SK-N-SH (cell line): ENCODE measurements at regions not wholly inside any gene's neighbourhood (a gene's known extent, or its start where the extent isn't known, plus 50 kb on each side); places are given as distances from the start of the nearest gene placed in this dataset.

Source experiments
- CHD2 ChIP-seq: fragments of 150-350 bp; IDR thresholded peaks from 2 replicates; pipeline ENCODE4 v1.6.1; 2018; ENCODE audit warnings: low read length; ENCODE audit not compliant: partially characterized antibody
- EP300 ChIP-seq, 2 experiments: IDR thresholded peaks; 2 replicates each; pipeline versions ENCODE4 v1.4.0 to v1.6.1; 2012; ENCODE audit warnings: borderline replicate concordance in 1 of 2, low read depth in 1 of 2, low read length in 1 of 2
- MAX ChIP-seq: IDR thresholded peaks from 2 replicates; pipeline ENCODE4 v1.4.0; 2012; ENCODE audit warnings: low read depth
- NFIC ChIP-seq: IDR thresholded peaks from 2 replicates; pipeline ENCODE4 v1.4.0; 2012; ENCODE audit warnings: borderline replicate concordance
- TF ChIP-seq, protein P1 (sequence below): fragments of 200-600 bp; sonication (generic); IDR thresholded peaks from 2 replicates; pipeline ENCODE4 v1.6.1; 2017; ENCODE audit warnings: antibody characterized with exemption, mild to moderate bottlenecking, moderate library complexity

DNA sequence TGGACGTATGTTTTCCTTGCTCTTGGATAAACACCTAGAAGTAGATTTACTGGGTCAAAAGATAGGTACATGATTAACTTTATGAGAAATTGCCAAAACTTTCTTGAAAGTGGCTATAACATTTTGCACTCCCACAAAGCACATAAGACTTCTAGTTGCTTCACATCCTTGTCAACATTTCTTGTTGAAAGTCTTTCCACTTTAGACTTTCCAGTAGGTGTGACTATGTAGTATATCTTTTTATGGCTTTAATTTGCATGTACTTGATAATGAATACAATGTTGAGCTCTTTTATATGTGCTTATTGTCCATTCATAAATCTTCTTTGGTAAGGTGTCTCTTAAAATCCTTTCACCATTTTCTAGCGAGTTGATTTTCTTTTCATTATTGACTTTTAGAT is 241.2 kb upstream of the RPL38 start:
- no peak for TF ChIP-seq NFIC
- TF ChIP-seq, protein P1, sequence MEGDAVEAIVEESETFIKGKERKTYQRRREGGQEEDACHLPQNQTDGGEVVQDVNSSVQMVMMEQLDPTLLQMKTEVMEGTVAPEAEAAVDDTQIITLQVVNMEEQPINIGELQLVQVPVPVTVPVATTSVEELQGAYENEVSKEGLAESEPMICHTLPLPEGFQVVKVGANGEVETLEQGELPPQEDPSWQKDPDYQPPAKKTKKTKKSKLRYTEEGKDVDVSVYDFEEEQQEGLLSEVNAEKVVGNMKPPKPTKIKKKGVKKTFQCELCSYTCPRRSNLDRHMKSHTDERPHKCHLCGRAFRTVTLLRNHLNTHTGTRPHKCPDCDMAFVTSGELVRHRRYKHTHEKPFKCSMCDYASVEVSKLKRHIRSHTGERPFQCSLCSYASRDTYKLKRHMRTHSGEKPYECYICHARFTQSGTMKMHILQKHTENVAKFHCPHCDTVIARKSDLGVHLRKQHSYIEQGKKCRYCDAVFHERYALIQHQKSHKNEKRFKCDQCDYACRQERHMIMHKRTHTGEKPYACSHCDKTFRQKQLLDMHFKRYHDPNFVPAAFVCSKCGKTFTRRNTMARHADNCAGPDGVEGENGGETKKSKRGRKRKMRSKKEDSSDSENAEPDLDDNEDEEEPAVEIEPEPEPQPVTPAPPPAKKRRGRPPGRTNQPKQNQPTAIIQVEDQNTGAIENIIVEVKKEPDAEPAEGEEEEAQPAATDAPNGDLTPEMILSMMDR: no peak
- no peak for TF ChIP-seq EP300 (IDR thresholded peaks at IDR 0.05; ENCODE audit: borderline replicate concordance in 1 of 2, low read depth in 1 of 2, low read length in 1 of 2)
- TF ChIP-seq MAX: no peak
- no peak for TF ChIP-seq CHD2
